BE2C (cell line): ENCODE measurements at regions not wholly inside any gene's neighbourhood (a gene's known extent, or its start where the extent isn't known, plus 50 kb on each side); places are given as distances from the start of the nearest gene placed in this dataset.

ENCODE experiments used
- DNase-seq: peaks from one replicate; pipeline ENCODE4 v3.0.0-alpha.2; 2020
- H3K27me3 ChIP-seq: fragments of 250-450 bp; sonication (Bioruptor Pico); 2 replicates; pipeline ENCODE4 v1.5.1; 2020; ENCODE audit warnings: mild to moderate bottlenecking
- H3K36me3 ChIP-seq: fragments of 250-450 bp; sonication (Bioruptor Pico); 2 replicates; pipeline ENCODE4 v1.5.1; 2020; ENCODE audit warnings: mild to moderate bottlenecking
- H3K4me1 ChIP-seq: fragments of 250-450 bp; sonication (Bioruptor Pico); 2 replicates; pipeline ENCODE4 v1.5.1; 2020
- H3K4me3 ChIP-seq: 2 replicates; pipeline ENCODE4 v1.5.1; 2011; ENCODE audit warnings: low read depth, low read length
- H3K9me3 ChIP-seq: fragments of 250-450 bp; sonication (Bioruptor Pico); 2 replicates; pipeline ENCODE4 v1.5.1; 2020
- TF ChIP-seq, protein P1 (sequence below): IDR thresholded peaks from 2 replicates; pipeline ENCODE4 v1.5.1; 2012; ENCODE audit warnings: mild to moderate bottlenecking, low read depth, low read length

DNA sequence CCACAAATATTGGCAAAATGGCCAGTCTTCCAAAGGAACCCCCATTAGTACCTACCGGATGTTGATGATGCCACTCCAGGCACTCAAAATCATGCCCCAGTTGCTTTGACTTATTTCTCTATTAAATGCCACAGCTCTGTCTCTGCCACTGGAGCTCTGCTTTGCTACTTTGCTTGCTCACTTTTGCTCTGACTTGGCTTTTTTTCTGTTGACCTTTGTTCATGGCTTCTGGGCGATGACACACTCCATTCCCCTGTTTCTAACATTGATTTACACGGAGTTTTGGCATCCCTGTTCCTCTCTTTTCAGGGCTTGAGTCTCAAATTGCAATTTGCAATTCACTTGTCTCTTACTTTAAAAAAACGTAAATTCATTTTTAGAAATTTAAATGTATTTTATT is 217.1 kb upstream of the SPRY2 start:
- peaks cover 11% of the 10 kb centered on the region for H3K4me1 ChIP-seq
- H3K27me3 ChIP-seq, result no peaks in the 10 kb centered on the region
- no peaks in the 10 kb centered on the region for H3K9me3 ChIP-seq
- no peak for DNase-seq
- no peaks in the 10 kb centered on the region for H3K36me3 ChIP-seq
- TF ChIP-seq, protein P1, sequence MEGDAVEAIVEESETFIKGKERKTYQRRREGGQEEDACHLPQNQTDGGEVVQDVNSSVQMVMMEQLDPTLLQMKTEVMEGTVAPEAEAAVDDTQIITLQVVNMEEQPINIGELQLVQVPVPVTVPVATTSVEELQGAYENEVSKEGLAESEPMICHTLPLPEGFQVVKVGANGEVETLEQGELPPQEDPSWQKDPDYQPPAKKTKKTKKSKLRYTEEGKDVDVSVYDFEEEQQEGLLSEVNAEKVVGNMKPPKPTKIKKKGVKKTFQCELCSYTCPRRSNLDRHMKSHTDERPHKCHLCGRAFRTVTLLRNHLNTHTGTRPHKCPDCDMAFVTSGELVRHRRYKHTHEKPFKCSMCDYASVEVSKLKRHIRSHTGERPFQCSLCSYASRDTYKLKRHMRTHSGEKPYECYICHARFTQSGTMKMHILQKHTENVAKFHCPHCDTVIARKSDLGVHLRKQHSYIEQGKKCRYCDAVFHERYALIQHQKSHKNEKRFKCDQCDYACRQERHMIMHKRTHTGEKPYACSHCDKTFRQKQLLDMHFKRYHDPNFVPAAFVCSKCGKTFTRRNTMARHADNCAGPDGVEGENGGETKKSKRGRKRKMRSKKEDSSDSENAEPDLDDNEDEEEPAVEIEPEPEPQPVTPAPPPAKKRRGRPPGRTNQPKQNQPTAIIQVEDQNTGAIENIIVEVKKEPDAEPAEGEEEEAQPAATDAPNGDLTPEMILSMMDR, result no peak
- no peak overlapping the region for H3K4me3 ChIP-seq

DNA sequence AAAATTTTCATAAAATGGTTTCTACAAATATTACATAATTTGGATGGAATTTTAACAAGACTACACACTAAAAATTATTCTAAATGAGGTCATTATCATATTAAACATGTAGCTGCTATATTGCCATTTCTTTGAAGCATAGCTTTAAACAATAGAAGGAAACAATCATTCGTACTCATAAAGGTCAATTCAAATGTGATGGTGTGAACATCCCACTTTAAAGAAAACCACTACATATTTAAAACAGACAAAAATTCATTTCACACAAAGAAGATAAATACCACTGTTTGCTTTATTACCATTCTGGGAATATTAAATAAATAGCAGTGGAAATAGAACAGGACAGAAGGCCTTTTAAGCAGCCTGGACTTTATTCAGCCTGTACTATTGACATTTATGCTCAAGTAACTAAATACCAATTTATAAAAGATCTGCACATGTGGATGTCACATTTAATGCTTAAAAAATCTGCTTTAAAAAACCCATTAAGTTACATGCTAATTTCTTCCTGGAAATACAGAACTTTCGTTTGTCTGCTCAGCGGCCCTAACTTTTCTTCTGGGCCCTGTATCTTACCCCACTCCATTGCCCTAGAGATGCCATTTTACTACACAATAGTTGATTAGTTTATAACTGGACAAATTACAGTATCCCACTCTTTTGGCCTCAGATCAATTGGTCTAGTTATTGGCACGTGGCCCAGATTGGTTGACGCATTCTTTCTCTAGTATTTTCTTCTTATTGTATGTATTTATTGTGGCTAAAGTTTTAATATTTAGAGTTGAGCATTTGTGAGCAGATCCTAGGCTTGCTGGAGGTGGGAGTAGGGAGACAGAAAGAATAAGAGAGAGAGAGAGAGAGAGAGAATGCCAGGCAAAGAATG is 215.1 kb upstream of the SPRY2 start:
- peaks cover 8% of the 10 kb centered on the region for H3K4me1 ChIP-seq
- no peaks in the 10 kb centered on the region for H3K27me3 ChIP-seq
- no peaks in the 10 kb centered on the region for H3K36me3 ChIP-seq
- DNase-seq, result no peak
- TF ChIP-seq, protein P1, result no peak
- no peak overlapping the region for H3K4me3 ChIP-seq
- H3K9me3 ChIP-seq, result no peaks in the 10 kb centered on the region

DNA sequence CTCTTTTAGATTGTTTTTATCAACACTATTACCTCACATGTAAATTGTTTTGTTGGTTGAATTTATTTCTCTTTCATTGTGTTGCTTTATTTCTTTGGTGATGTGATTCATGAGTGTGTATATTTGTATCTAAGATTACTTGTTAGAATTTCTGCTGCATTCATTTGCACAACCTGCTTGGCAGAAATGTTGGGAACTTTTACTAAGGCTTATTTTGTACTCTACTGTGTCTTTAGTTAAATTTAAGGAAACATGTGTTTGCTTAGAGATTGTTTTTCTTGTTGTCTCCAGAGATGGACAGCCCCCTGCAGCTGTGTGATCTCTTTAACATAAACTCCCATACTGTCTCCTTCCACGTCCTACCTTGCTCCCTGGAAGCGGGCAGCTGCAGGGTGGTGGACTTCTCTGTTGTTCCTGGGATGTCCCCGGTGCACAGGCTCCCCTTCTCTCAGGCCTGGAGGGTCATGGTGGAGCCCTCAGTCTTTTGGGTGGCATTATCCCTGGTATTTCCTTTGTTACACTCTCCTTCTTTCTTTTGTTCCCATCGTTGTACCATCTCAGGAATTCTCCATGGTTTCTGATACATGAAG is 212.0 kb upstream of the SPRY2 start:
- H3K36me3 ChIP-seq, result no peaks in the 10 kb centered on the region
- TF ChIP-seq, protein P1, result no peak
- no peak overlapping the region for H3K4me3 ChIP-seq
- no peak for DNase-seq
- H3K4me1 ChIP-seq, result peaks cover 15% of the 10 kb centered on the region
- no peaks in the 10 kb centered on the region for H3K27me3 ChIP-seq
- no peaks in the 10 kb centered on the region for H3K9me3 ChIP-seq

DNA sequence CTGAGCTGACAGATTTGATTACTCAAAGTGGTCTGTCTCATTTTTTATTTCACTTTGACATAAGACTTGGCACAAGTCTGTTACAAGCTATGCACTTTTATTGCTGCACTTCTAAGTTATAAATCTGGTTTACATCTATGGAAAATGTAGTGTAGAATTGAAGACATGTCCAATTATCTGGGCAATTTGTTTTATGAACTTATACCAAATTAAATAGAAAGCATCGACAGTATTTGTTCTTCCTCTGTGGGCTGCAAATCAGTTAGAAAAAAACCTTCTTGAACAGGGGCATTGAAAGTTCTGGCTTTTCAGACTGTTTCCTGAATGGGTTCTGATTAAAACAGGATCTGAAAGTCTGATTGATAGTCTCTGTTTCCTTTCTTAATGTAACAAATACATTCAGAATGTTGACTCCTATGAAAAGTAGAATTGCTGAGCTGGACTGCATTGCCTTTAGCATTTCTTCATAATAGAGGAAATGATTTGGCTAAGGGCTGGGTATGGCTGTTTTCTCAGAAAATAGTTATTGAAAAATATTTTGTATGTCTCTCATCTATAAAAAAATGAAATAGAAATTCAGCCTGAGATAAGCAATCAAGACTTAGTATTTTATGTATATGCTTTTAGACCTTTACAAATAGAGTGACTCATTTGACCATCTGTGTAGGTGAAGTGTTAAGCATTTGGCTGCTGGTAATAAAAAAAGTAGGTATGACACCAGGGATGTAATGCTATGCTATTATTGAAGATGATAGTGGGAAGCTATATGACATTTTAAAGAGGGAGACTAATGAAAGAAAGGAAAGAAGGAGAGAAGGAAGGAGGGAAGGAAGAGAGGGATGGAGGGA is 210.9 kb upstream of the SPRY2 start:
- Histone ChIP-seq H3K4me3 (no peak overlapping the region), H3K27me3 (no peaks in the 10 kb centered on the region), H3K4me1 (peaks cover 18% of the 10 kb centered on the region), H3K36me3 (no peaks in the 10 kb centered on the region), H3K9me3 (no peaks in the 10 kb centered on the region)
- TF ChIP-seq, protein P1, result no peak
- DNase-seq, result no peak

DNA sequence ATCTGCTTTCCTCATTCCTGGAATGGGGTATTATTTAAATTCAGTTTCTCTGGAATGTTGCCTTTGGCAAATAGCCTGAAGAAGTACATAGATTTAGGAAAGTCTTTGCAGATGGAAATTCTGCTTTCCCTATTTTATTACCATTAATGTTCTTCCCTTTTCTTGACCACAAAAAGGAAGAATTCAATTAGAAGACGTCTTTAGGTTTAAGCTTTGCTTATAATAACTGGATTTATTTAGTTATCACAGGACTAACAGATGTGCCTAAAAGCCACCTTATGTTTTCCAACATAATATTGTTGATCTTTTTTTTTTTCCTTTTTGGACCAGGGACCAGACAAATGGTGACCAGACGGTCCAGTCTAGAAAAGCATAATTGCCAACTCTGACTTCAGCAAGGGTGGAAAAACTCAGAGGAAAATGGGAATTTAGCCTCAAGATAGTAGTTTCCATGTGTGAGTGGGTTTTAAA is 210.1 kb upstream of the SPRY2 start:
- no peaks in the 10 kb centered on the region for H3K9me3 ChIP-seq
- H3K27me3 ChIP-seq, result no peaks in the 10 kb centered on the region
- TF ChIP-seq, protein P1, result no peak

More for the DNA sequence above, 210.1 kb upstream of the SPRY2 start:
- H3K4me1 ChIP-seq, result peaks cover 18% of the 10 kb centered on the region
- no peak overlapping the region for H3K4me3 ChIP-seq
- H3K36me3 ChIP-seq, result no peaks in the 10 kb centered on the region
- DNase-seq, result no peak
